DOHH2 (cell line): ENCODE measurements at regions not wholly inside any gene's neighbourhood (a gene's known extent, or its start where the extent isn't known, plus 50 kb on each side); places are given as distances from the start of the nearest gene placed in this dataset.

Experiments
- H3F3A ChIP-seq: fragments of 200-600 bp; sonication (generic), shearing (Covaris generic); 2 replicates; pipeline ENCODE4 v1.6.0; 2016; ENCODE audit warnings: antibody characterized with exemption, mild to moderate bottlenecking; ENCODE audit not compliant: control insufficient read depth, insufficient read depth
- H3K27ac ChIP-seq: fragments of 200-600 bp; sonication (generic); 2 replicates; pipeline ENCODE4 v1.5.1; 2014; ENCODE audit warnings: low read depth, mild to moderate bottlenecking, low read length, moderate library complexity
- H3K27me3 ChIP-seq: fragments of 200-600 bp; sonication (generic); 2 replicates; pipeline ENCODE4 v1.6.1; 2014; ENCODE audit warnings: mild to moderate bottlenecking, low read length, mixed read lengths; ENCODE audit not compliant: control insufficient read depth
- H3K36me3 ChIP-seq: fragments of 200-600 bp; sonication (generic); 2 replicates; pipeline ENCODE4 v1.6.1; 2014; ENCODE audit warnings: mild to moderate bottlenecking, low read length, moderate library complexity, mixed read lengths; ENCODE audit not compliant: control insufficient read depth
- H3K4me1 ChIP-seq: fragments of 200-600 bp; sonication (generic); 2 replicates; pipeline ENCODE4 v1.6.1; 2014; ENCODE audit warnings: mild to moderate bottlenecking, low read length, mixed read lengths; ENCODE audit not compliant: control insufficient read depth
- H3K4me2 ChIP-seq: fragments of 200-600 bp; sonication (generic); 2 replicates; pipeline ENCODE4 v1.6.0; 2014; ENCODE audit warnings: mild to moderate bottlenecking, low read length, moderate library complexity
- H3K4me3 ChIP-seq: fragments of 200-600 bp; sonication (generic); 2 replicates; pipeline ENCODE4 v1.5.1; 2014; ENCODE audit warnings: mild to moderate bottlenecking, low read length, mixed read lengths
- H3K79me2 ChIP-seq: fragments of 200-600 bp; sonication (generic); 2 replicates; pipeline ENCODE4 v1.6.1; 2014; ENCODE audit warnings: mild to moderate bottlenecking, low read length, mixed read lengths; ENCODE audit not compliant: control insufficient read depth
- H3K9me2 ChIP-seq: fragments of 200-600 bp; sonication (generic); replicated peaks from 2 replicates; pipeline ENCODE4 v1.6.1; 2014; ENCODE audit warnings: mild to moderate bottlenecking, low read length, mixed read lengths; ENCODE audit not compliant: control insufficient read depth
- H3K9me3 ChIP-seq: fragments of 200-600 bp; sonication (generic); 2 replicates; pipeline ENCODE4 v1.6.1; 2014; ENCODE audit warnings: antibody characterized with exemption, low read length, mixed read lengths; ENCODE audit not compliant: control insufficient read depth, insufficient read depth
- H4K20me1 ChIP-seq: fragments of 200-600 bp; sonication (generic); 2 replicates; pipeline ENCODE4 v1.6.0; 2014; ENCODE audit warnings: low read depth, mild to moderate bottlenecking, antibody characterized with exemption, low read length, moderate library complexity; ENCODE audit not compliant: control insufficient read depth, insufficient read depth
- CTCF ChIP-seq: fragments of 200-600 bp; sonication (generic); IDR thresholded peaks from one replicate; pipeline ENCODE4 v1.5.1; 2014; ENCODE audit warnings: antibody characterized with exemption, mild to moderate bottlenecking, low read depth, low read length; ENCODE audit not compliant: poor library complexity, severe bottlenecking
- EZH2phosphoT487 ChIP-seq: fragments of 200-600 bp; sonication (generic); IDR thresholded peaks from 2 replicates; pipeline ENCODE4 v1.6.1; 2017; ENCODE audit warnings: borderline replicate concordance, mild to moderate bottlenecking, antibody characterized with exemption, low read length, moderate library complexity, mixed read lengths

DNA sequence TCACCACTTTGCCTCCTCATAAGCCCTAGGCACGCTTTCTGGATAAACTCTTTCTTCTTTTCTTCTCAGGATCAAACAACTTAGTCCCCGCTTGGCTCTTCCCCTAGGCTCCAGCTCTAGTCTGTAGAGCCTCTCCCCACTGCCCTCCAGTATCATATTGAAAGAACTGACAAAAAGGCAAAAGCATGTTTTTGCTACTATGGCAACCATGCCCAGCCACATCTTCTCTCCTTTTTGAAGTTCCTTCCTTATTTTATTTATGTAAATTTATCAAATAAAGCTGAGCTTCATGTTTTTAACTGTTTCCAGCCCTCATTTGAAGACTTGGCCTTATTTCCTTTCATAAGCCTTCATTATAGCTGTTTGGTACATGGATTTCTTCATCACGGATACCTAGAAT is 86.0 kb upstream of the LIMCH1 start:
- no peaks in the 10 kb centered on the region for H3K9me3 ChIP-seq
- no peaks in the 10 kb centered on the region for H3K36me3 ChIP-seq
- H3F3A ChIP-seq, result no peaks in the 10 kb centered on the region
- no peaks in the 10 kb centered on the region for H3K27me3 ChIP-seq
- TF ChIP-seq CTCF (no peak), EZH2phosphoT487 (no peak)
- H3K4me1 ChIP-seq, result no peaks in the 10 kb centered on the region
- H4K20me1 ChIP-seq, result no peaks in the 10 kb centered on the region
- no peaks in the 10 kb centered on the region for H3K9me2 ChIP-seq
- H3K4me3 ChIP-seq, result no peak overlapping the region
- H3K27ac ChIP-seq, result no peak overlapping the region
- no peaks in the 10 kb centered on the region for H3K79me2 ChIP-seq
- no peak overlapping the region for H3K4me2 ChIP-seq

- Histone ChIP-seq H3K4me3 (no peak overlapping the region), H3F3A (no peaks in the 10 kb centered on the region), H3K9me2 (no peaks in the 10 kb centered on the region), H4K20me1 (no peaks in the 10 kb centered on the region), H3K27me3 (no peaks in the 10 kb centered on the region), H3K27ac (no peak overlapping the region), H3K79me2 (no peaks in the 10 kb centered on the region), H3K36me3 (no peaks in the 10 kb centered on the region), H3K4me1 (no peaks in the 10 kb centered on the region), H3K9me3 (no peaks in the 10 kb centered on the region), H3K4me2 (no peak overlapping the region)
- no peak for TF ChIP-seq EZH2phosphoT487
- TF ChIP-seq CTCF, result no peak
These were observed 85.3 kb upstream of the LIMCH1 start for GRCh38 chr4:41452484-41453225.

- Histone ChIP-seq H3F3A (no peaks in the 10 kb centered on the region), H3K79me2 (no peaks in the 10 kb centered on the region), H3K9me2 (no peaks in the 10 kb centered on the region), H3K27me3 (no peaks in the 10 kb centered on the region), H3K4me2 (no peak overlapping the region), H3K27ac (no peak overlapping the region), H3K4me1 (no peaks in the 10 kb centered on the region), H4K20me1 (no peaks in the 10 kb centered on the region), H3K9me3 (no peaks in the 10 kb centered on the region), H3K4me3 (no peak overlapping the region), H3K36me3 (no peaks in the 10 kb centered on the region)
- TF ChIP-seq EZH2phosphoT487 (no peak), CTCF (no peak)
These were observed 83.5 kb upstream of the LIMCH1 start for GRCh38 chr4:41454423-41454822.
